ENCODE measurements at regions not wholly inside any gene's neighbourhood (a gene's known extent, or its start where the extent isn't known, plus 50 kb on each side); places are given as distances from the start of the nearest gene placed in this dataset.

DNA sequence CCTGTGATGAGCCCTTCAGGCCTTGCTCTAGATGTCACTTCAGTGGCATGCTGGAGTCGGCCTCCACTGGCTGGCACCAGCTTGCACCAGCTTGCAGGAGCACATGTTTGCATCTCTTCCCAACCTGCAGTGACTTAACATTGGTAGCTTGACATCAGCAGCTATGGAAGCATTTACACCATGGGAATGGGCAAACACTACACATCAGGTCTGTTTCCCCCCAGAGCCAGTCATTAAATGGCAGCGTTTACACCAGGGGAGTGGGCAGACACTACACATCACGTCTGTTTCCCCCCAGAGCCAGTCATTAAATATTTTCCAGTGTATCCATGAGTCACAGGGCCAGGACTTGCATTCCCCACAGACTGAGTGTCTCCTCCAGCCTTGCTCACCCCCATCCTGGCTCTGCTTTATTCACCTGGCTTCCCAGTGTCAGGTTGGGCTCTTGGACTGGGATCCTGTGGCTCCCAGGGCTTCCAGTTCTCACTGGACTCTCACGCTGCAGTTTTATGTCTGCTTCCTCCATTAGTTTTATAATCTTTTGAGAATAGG lies 51.6 kb upstream of the VRK1 start:
- intact Hi-C loops (cut with micrococcal nuclease) = no loop called here
- peaks cover 8% of the 10 kb centered on the region for H3K9me3 Mint-ChIP-seq (ENCODE audit: unreplicated experiment)
- TF ChIP-seq CTCF (IDR thresholded peaks at IDR 0.05; ENCODE audit: unreplicated experiment) = no peak
- peaks cover 6% of the 10 kb centered on the region for H3K4me1 Mint-ChIP-seq (ENCODE audit: insufficient read depth, unreplicated experiment)
- no peak overlapping the region for H3K4me3 Mint-ChIP-seq (ENCODE audit: unreplicated experiment)
- H3K27me3 Mint-ChIP-seq (ENCODE audit: insufficient read depth, unreplicated experiment) = peaks cover 26% of the 10 kb centered on the region
- ChIA-PET CTCF (interaction anchor here (0.7 to 2.2 kb wide), 3 partner anchors 107 to 437 kb away, joined by 3 to 10 read pairs (median 4); no protein-coding TSS in a partner anchor), POLR2A (no interaction called here)
- no TSS peak for BruUV-seq (replicated peaks)
- H3K27ac Mint-ChIP-seq (ENCODE audit: low read depth, unreplicated experiment) = no peak overlapping the region
- DNase-seq (ENCODE audit: unreplicated experiment) = no peak
- H3K36me3 Mint-ChIP-seq (ENCODE audit: insufficient read depth, unreplicated experiment) = peaks cover 8% of the 10 kb centered on the region

DNA sequence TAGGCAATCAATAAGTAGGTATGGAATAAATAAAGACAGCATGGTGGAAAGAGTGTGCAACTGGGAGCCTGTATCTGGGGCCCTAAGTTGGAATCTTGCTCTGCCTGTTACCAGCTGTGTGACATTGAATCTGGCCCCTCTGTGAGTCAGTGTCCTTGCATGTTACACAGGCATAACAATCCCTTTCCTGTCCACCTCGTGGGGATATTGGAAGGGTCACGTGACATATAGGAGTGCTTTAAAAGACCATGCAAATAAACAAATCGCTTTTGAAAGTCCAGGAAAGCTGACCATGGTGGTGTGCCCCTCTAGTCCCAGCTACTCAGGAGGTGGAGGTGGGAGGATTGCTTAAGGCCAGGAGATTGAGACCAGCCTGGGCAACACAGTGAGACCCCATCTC lies 51.1 kb upstream of the VRK1 start:
- Mint-ChIP-seq H3K36me3 (ENCODE audit: insufficient read depth, unreplicated experiment) (peaks cover 8% of the 10 kb centered on the region), H3K27me3 (ENCODE audit: insufficient read depth, unreplicated experiment) (peaks cover 26% of the 10 kb centered on the region), H3K4me1 (ENCODE audit: insufficient read depth, unreplicated experiment) (peaks cover 6% of the 10 kb centered on the region), H3K9me3 (ENCODE audit: unreplicated experiment) (peaks cover 8% of the 10 kb centered on the region), H3K4me3 (ENCODE audit: unreplicated experiment) (no peak overlapping the region), H3K27ac (ENCODE audit: low read depth, unreplicated experiment) (no peak overlapping the region)
- BruUV-seq (replicated peaks) = no TSS peak
- CTCF ChIA-PET = interaction anchor here (0.7 kb wide), 1 partner anchor 438 kb away, joined by 3 read pairs; no protein-coding TSS in a partner anchor
- TF ChIP-seq CTCF (IDR thresholded peaks at IDR 0.05; ENCODE audit: unreplicated experiment) = no peak
- intact Hi-C loops (cut with micrococcal nuclease) = no loop called here
- no peak for DNase-seq (ENCODE audit: unreplicated experiment)
- POLR2A ChIA-PET = no interaction called here

DNA sequence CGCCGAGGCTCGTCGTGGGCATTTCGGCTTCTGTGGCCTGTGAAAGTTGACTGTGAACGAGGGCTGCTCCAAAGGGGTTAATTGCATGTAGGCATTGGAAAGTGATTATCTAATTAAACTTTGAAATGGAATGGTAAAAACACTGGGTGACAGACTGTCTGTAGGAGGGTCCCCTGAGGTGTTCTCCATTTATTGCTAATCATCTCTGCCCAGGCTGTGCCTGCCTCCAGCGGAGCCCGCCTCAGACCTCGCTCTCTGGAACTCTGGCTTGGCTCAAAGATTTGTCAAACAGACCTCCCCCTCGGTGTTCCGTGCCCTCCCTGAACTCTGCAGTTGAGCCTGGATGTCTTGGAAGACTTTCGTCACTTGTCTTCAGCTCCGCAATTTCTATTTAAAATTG lies 50.2 kb upstream of the VRK1 start:
- DNase-seq (ENCODE audit: unreplicated experiment) = no peak
- peaks cover 7% of the 10 kb centered on the region for H3K36me3 Mint-ChIP-seq (ENCODE audit: insufficient read depth, unreplicated experiment)
- no TSS peak for BruUV-seq (replicated peaks)
- H3K27ac Mint-ChIP-seq (ENCODE audit: low read depth, unreplicated experiment) = no peak overlapping the region
- intact Hi-C loops (cut with micrococcal nuclease) = no loop called here
- peaks cover 8% of the 10 kb centered on the region for H3K9me3 Mint-ChIP-seq (ENCODE audit: unreplicated experiment)
- TF ChIP-seq CTCF (IDR thresholded peaks at IDR 0.05; ENCODE audit: unreplicated experiment) = no peak
- H3K4me3 Mint-ChIP-seq (ENCODE audit: unreplicated experiment) = no peak overlapping the region
- H3K4me1 Mint-ChIP-seq (ENCODE audit: insufficient read depth, unreplicated experiment) = peaks cover 2% of the 10 kb centered on the region
- H3K27me3 Mint-ChIP-seq (ENCODE audit: insufficient read depth, unreplicated experiment) = peaks cover 26% of the 10 kb centered on the region
- POLR2A ChIA-PET = interaction anchor here (0.6 kb wide), 1 partner anchor 13 kb away, joined by 3 read pairs; no protein-coding TSS in a partner anchor
- CTCF ChIA-PET = no interaction called here
